ENCODE measurements at regions not wholly inside any gene's neighbourhood (a gene's known extent, or its start where the extent isn't known, plus 50 kb on each side); places are given as distances from the start of the nearest gene placed in this dataset.
"Not testable (repeated sequence)": the region's sequence is repeated elsewhere in the genome, so short reads cannot be mapped to it uniquely, and the experiment has no call there.

DNA sequence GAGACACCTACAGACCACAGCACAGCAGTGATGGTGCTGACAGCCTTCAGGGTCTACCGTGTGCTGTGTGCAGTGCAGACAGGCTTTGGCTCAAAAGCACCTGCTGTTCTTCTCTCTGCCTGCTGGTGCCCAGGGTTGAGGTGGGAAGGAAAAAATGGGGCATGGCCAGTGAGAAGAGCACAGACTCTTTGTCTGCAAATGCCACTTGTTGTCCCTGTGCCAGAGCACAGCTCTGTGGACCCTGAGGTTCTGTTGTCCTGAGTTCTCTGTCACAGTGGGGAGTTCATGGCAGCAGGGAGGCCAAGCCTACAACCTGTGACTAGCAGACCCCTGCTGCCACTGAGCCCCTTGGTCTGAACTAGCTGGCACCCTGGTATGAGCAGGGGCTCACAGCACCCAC is 376.7 kb downstream of the GLRX3 start:
- DNase-seq, result no peak

- no peak for DNase-seq
Measured at GRCh38 chr10:130513686-130514476, 377.7 kb downstream of the GLRX3 start.

DNA sequence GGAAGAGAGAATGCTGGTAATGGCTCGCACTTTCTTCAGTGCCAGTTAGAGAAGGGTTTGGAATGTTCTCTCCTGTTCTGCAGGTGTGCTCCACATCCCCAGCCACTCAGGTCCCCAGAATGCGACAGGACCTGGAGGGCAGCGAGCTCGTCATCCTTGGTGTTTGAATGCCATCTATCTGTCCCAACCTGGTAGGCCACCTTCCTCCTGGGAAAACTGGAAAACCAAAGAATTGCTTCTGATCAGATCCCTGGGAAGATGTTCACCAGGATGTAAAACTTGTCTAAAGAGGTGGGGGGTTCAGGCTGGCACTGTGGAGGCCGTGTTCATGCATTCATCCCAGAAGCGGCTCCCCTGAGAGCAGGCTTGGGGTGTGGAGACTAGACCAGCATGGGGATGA is 379.5 kb downstream of the GLRX3 start:
- no peak for DNase-seq

GRCh38 chr10:130516141-130516735 is 380.0 kb downstream of the GLRX3 start:
- DNase-seq, result no peak

DNA sequence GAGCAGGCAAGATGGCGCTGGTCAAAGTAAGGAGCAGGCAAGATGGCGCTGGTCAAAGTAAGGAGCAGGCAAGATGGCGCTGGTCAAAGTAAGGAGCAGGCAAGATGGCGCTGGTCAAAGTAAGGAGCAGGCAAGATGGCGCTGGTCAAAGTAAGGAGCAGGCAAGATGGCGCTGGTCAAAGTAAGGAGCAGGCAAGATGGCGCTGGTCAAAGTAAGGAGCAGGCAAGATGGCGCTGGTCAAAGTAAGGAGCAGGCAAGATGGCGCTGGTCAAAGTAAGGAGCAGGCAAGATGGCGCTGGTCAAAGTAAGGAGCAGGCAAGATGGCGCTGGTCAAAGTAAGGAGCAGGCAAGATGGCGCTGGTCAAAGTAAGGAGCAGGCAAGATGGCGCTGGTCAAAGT is 382.7 kb downstream of the GLRX3 start:
- DNase-seq, result not testable (repeated sequence)

DNA sequence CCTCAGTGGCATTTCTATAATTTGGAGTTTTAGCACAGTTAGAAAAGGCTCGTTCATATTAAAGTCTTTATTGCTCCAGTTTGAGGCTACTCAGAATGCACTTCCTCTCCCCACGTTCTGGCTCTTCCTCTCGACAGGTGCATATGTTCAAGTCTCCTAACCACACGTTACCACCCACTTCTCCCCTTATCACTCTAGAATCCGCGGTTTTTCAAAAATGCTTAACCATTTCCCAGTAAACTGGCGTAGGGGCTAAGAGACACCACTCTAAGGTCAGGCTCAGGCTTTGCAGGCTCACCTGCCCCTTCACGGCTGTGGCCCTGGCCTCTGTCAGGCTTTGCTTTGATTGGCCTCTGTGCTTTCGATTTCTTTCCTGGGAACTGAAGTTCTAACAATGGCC is 383.6 kb downstream of the GLRX3 start:
- DNase-seq, result no peak

DNA sequence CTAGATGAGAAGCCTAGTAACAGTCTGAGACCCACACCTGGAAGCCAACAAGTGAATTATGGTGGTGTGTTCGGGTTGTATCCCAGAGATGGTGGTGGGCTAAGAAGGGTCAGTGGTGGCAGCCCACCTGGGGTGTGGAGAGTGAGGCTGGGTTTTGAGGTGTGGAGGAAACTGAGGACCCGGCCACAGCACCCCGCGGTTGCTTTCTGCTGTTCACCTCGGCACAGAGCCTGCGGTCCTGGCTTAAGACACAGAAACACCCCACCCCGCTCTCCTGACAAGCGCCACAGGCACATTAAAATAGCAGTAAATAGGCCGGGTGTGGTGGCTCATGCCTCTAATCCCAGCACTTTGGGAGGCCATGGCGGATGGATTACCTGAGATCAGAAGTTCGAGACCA is 395.1 kb downstream of the GLRX3 start:
- no peak for DNase-seq

DNA sequence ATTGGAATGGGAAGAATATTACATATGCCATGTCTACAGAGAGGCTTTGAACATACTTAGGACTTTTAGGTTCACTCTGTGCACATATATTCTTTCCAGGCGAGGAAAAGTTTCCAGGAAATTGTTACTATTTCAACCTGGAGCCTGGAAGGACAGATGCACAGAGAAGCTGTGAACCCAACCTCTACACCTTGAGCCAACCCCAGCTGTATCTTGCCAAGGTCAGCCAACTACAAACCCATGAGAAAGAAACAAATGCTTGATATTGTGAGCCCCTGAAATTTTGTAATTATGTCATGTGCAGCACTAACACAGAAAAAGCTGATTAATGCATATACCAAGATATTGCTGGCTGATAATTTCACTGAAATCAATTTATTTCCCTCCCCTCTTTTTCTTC is 404.9 kb downstream of the GLRX3 start:
- DNase-seq, result no peak

DNA sequence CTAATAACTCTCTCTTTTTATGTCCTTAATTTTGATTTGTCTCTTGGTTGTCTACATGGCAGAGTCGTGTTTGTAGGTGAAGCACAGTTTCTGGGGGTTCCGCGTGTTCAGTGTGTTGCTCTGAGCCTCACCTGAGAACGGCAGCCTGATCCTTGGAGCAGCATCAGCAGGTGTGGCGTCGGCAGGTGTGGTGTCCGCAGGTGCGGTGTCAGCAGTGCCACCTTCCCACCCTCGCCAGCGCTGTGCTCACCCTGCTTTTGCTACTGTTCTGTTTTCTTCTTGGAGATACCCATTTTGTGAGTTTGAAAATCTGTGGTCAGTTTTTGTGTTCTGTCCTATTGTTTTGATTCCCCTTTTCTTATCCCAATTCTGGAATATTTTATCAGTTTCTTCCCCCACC is 406.6 kb downstream of the GLRX3 start:
- DNase-seq, result no peak

GRCh38 chr10:130543794-130544193 is 407.6 kb downstream of the GLRX3 start:
- DNase-seq, result no peak

DNA sequence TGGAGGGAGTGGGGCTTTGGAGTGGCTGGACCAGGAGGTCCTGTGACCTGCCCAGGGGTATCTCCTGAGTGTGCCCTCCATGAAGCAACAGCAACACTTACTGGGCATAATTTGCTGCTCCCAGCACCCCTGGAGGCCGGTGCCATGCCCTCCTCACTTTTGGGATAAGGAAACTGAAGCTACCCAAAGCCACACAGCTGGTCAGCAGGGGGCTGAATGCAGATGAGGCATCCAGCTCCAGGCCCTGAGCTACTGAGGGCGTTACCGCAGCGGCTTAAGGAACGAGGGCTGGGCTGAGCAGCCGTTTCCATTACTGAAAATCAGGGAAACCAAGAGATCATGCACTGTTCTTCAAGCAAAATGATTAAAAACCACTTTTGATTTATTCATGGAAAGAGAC is 408.9 kb downstream of the GLRX3 start:
- DNase-seq, result no peak

- peak; percentile 18 for DNase-seq
Measured at GRCh38 chr10:130545697-130546096, 409.5 kb downstream of the GLRX3 start.

DNA sequence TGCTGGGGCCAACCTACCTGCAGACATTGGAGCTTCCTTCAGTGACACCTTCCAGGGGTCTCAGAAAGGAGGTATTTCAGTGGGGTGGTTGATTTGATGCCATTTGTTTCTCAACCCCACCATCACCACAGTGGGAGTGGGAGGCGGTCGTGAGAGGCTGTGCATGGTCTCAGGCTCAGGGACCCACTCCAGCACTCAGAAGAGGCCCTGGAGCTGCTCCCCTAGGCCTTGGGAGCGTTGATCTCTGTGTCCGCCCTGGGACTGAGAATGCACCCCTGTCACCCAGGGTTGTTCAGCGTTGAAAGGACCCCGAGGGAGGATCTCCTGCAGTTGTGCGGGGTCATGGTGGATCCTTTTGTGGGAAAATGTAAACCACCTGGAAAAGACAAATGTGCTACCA is 410.6 kb downstream of the GLRX3 start:
- DNase-seq, result no peak

- no peak for DNase-seq
Measured at GRCh38 chr10:130547368-130547767, 411.2 kb downstream of the GLRX3 start.

GRCh38 chr10:130550952-130551674 is 414.9 kb downstream of the GLRX3 start:
- no peak for DNase-seq

- DNase-seq, result no peak
Measured at GRCh38 chr10:130551676-130552075, 415.5 kb downstream of the GLRX3 start.

DNA sequence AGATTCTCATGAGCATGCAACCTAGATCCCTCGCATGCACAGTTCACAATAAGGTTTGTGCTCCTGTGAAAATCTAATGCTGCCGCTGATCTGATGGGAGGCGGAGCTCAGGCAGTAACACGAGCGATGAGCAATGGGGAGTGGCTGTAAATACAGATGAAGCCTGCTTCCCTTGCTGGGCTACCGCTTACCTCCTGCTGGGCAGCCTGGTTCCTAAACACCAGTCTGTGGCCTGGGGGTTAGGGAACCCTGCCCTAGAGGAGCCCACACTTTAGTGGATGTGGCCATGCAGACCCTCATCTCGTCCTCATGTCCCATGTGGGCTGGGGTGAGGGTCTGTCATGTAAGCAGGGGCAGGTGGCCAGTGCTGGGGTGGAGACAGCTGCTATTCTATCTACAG is 417.6 kb downstream of the GLRX3 start:
- no peak for DNase-seq

GRCh38 chr10:130554701-130555410 is 418.7 kb downstream of the GLRX3 start:
- no peak for DNase-seq

GRCh38 chr10:130555411-130555750 is 419.2 kb downstream of the GLRX3 start:
- no peak for DNase-seq

- no peak for DNase-seq
Measured at GRCh38 chr10:130557181-130557845, 421.1 kb downstream of the GLRX3 start.

- DNase-seq, result no peak
Measured at GRCh38 chr10:130558746-130559546, 422.8 kb downstream of the GLRX3 start.

DNA sequence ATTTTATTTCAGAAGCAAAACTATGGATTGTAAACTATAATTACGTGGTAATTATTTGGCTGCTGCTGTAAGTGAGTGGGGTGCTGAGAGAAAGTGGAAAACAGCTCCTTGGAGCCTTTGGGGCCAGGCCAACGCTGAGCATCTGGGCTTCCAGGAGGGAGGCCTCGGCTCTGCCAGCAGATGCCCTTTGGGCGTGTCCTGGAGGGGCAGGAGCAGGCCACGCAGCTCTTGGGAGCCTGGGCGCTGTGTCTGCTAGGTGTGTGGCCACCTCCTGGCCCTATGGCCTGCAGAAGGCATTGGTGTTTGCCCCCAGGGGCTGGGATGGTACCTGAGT is 423.3 kb downstream of the GLRX3 start:
- no peak for DNase-seq
